ENCODE measurements at regions not wholly inside any gene's neighbourhood (a gene's known extent, or its start where the extent isn't known, plus 50 kb on each side); places are given as distances from the start of the nearest gene placed in this dataset.

DNA sequence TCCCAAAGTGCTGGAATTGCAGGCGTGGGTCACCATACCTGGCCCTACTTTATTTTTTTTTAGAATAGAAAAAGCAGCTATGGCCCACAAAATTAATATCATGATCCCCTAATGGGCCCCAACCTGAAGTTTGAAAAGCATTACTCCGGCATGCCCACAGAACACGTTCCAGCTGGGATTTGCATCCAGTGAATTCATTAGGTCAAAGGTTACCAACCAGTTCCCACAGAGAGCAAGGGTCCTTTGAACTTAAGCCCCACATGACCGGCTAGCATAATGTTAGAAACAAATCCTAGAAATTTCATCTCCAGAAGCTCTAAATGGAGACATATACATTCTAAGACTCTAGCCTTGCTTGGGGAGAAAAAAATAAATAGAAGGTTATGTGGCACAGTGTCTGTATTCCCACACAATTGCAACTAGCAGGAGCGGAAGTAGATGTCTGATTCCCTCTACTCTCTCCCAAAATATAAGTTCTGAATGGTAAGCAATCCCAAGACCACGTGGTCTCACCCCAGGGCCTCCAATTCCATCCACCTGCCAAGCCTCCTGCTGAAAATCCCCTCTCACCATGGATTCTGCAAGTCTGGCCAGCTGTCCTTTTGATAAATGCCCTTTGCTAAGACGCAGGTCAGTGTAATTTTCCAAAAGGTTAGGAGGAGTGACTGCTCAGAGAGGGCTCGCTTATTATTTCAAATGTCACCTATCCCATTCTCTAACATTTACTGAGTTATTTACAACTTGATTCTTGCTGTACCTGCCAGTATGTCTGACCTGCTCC lies 395.8 kb downstream of the NPIPA8 start:
- H3K27ac ChIP-seq, result no peak overlapping the region

DNA sequence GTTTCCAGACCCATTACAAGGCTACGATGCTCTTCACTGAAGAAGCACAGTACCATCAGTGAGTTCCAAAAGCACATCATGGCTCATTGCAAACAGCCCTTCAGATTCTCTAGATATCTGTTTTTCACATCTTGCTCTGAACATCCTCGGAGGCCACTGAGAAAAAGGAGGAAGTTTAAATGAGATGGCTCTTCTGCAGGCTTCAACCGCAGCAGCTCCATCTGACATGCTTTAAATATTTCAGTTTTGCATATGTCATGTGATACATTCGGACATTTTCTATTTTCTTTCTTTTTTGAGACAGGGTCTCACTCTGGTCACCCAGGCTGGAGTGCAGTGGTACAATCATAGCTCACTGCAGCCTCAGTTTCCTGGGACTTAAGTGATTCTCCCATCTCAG lies 396.8 kb downstream of the NPIPA8 start:
- TF ChIP-seq, protein P1, sequence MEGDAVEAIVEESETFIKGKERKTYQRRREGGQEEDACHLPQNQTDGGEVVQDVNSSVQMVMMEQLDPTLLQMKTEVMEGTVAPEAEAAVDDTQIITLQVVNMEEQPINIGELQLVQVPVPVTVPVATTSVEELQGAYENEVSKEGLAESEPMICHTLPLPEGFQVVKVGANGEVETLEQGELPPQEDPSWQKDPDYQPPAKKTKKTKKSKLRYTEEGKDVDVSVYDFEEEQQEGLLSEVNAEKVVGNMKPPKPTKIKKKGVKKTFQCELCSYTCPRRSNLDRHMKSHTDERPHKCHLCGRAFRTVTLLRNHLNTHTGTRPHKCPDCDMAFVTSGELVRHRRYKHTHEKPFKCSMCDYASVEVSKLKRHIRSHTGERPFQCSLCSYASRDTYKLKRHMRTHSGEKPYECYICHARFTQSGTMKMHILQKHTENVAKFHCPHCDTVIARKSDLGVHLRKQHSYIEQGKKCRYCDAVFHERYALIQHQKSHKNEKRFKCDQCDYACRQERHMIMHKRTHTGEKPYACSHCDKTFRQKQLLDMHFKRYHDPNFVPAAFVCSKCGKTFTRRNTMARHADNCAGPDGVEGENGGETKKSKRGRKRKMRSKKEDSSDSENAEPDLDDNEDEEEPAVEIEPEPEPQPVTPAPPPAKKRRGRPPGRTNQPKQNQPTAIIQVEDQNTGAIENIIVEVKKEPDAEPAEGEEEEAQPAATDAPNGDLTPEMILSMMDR (IDR thresholded peaks at IDR 0.05; ENCODE audit: low read depth, low read length), result no peak
- Histone ChIP-seq H3K27ac (no peak overlapping the region), H3K9me3 (ENCODE audit: low read depth) (no peaks in the 10 kb centered on the region), H3K27me3 (no peaks in the 10 kb centered on the region), H3K4me3 (no peak overlapping the region), H3K4me1 (ENCODE audit: low read depth) (no peaks in the 10 kb centered on the region), H3K36me3 (no peaks in the 10 kb centered on the region)
- no peak for DNase-seq (ENCODE audit: low read depth in 1 of 2, low spot score in 1 of 2)

More for the DNA sequence above, 395.8 kb downstream of the NPIPA8 start:
- Histone ChIP-seq H3K9me3 (ENCODE audit: low read depth) (no peaks in the 10 kb centered on the region), H3K27me3 (no peaks in the 10 kb centered on the region), H3K4me3 (no peak overlapping the region), H3K36me3 (no peaks in the 10 kb centered on the region), H3K4me1 (ENCODE audit: low read depth) (no peaks in the 10 kb centered on the region)
- TF ChIP-seq, protein P1 (IDR thresholded peaks at IDR 0.05; ENCODE audit: low read depth, low read length), result no peak
- DNase-seq (ENCODE audit: low read depth in 1 of 2, low spot score in 1 of 2), result no peak

DNA sequence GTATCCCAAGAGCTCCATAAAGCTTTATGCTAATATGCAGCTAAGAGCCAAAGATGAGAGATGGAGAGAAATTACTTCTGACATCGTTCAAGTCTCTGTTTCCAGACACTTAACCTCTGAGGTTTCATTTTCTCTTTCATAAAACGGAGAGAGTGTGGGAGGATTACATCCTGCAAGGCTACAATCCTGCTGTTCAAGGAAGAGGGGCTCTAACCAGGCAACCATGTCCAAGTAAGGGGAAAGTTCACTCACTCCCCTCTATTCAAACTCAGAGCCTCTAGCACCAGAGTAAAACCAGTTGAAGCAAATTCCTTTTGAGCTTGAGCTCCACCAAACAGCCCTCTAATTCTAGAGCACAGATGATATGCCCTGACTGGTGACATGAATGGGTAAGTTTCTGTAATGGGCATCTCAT lies 397.4 kb downstream of the NPIPA8 start:
- Histone ChIP-seq H3K4me1 (ENCODE audit: low read depth) (no peaks in the 10 kb centered on the region), H3K9me3 (ENCODE audit: low read depth) (no peaks in the 10 kb centered on the region), H3K4me3 (no peak overlapping the region), H3K36me3 (no peaks in the 10 kb centered on the region), H3K27ac (no peak overlapping the region), H3K27me3 (no peaks in the 10 kb centered on the region)
- TF ChIP-seq, protein P1 (IDR thresholded peaks at IDR 0.05; ENCODE audit: low read depth, low read length), result no peak
- no peak for DNase-seq (ENCODE audit: low read depth in 1 of 2, low spot score in 1 of 2)

DNA sequence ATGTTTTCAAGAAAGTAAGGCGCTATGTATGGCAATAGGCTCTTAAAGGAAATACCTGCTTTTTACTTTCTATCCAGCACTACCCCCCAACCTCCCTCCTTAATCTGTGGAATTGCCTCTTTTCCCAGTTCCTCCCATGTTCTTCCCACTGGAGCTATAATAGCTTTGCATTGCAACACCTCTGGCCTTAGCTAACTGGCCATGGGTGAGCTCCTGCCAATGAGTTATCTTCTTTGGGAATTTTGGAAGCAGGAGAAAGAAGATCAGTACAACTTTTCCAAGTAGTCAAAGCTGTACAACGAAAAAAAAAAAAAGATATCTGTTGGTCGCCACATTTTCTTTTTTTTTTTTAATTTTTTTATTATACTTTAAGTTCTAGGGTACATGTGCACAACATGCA lies 398.0 kb downstream of the NPIPA8 start:
- TF ChIP-seq, protein P1 (IDR thresholded peaks at IDR 0.05; ENCODE audit: low read depth, low read length), result no peak
- no peak overlapping the region for H3K4me3 ChIP-seq
- H3K4me1 ChIP-seq (ENCODE audit: low read depth), result no peaks in the 10 kb centered on the region
- no peaks in the 10 kb centered on the region for H3K36me3 ChIP-seq
- no peaks in the 10 kb centered on the region for H3K9me3 ChIP-seq (ENCODE audit: low read depth)
- DNase-seq (ENCODE audit: low read depth in 1 of 2, low spot score in 1 of 2), result no peak
- no peak overlapping the region for H3K27ac ChIP-seq
- no peaks in the 10 kb centered on the region for H3K27me3 ChIP-seq

DNA sequence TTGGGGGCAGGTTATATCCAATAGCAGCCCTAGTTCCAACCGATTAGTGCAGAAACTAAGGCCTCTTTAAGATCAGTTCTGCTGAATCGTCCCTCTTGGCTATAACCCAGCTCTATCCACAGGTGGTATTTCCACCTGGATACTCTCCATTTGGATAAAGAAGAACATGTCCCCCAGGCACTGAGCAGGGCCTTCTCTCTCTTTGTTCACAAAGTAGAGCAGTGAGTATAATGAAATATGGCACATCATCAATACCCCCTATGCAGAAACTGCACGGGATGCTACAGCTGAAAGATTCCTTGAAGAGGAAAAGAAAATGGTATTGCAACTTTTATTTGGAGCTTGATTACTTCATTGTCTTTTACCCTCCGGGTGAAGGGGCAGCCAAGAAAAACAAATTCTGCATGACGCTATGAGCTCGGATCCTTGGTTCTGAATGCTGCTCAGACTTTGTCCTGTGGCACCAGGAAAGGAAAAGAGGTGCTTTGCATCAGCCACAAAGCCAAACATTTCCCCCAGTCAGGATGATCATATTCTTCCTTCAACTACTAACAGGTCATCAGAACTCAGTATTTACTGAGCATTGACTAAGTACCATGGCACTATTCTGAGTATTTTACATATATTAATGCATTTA lies 399.7 kb downstream of the NPIPA8 start:
- TF ChIP-seq, protein P1 (IDR thresholded peaks at IDR 0.05; ENCODE audit: low read depth, low read length), result no peak
- no peaks in the 10 kb centered on the region for H3K9me3 ChIP-seq (ENCODE audit: low read depth)
- DNase-seq (ENCODE audit: low read depth in 1 of 2, low spot score in 1 of 2), result no peak
- H3K4me3 ChIP-seq, result no peak overlapping the region
- H3K27ac ChIP-seq, result no peak overlapping the region
- no peaks in the 10 kb centered on the region for H3K27me3 ChIP-seq
- H3K4me1 ChIP-seq (ENCODE audit: low read depth), result no peaks in the 10 kb centered on the region
- no peaks in the 10 kb centered on the region for H3K36me3 ChIP-seq
